ENCODE measurements at regions not wholly inside any gene's neighbourhood (a gene's known extent, or its start where the extent isn't known, plus 50 kb on each side); places are given as distances from the start of the nearest gene placed in this dataset.

DNA sequence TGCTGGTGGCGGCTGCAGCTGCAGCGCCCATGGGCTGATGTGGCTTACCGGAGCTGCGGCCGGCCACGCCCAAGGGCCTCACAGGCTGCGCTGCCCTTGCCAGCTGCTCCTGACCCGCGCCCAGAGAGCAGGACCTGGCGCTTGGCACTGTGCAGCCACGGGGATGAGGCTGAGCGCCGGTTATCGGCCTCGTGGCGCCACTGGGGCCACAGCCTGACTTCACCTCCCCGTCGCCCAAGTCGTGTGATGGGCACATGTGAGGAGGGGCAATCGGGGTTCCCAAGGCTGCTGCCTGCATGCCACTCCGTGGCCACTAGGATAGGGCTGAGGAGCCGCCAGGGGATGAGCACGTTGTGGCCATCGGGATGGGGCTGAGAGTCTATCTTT lies 77.2 kb upstream of the PABPC3 start:
- TF ChIP-seq, protein P1, sequence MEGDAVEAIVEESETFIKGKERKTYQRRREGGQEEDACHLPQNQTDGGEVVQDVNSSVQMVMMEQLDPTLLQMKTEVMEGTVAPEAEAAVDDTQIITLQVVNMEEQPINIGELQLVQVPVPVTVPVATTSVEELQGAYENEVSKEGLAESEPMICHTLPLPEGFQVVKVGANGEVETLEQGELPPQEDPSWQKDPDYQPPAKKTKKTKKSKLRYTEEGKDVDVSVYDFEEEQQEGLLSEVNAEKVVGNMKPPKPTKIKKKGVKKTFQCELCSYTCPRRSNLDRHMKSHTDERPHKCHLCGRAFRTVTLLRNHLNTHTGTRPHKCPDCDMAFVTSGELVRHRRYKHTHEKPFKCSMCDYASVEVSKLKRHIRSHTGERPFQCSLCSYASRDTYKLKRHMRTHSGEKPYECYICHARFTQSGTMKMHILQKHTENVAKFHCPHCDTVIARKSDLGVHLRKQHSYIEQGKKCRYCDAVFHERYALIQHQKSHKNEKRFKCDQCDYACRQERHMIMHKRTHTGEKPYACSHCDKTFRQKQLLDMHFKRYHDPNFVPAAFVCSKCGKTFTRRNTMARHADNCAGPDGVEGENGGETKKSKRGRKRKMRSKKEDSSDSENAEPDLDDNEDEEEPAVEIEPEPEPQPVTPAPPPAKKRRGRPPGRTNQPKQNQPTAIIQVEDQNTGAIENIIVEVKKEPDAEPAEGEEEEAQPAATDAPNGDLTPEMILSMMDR (IDR thresholded peaks at IDR 0.05) = no peak
- TF ChIP-seq POLR2A (IDR thresholded peaks at IDR 0.05) = no peak

Data from body of pancreas (tissue), 4 donors.